ENCODE measurements at regions not wholly inside any gene's neighbourhood (a gene's known extent, or its start where the extent isn't known, plus 50 kb on each side); places are given as distances from the start of the nearest gene placed in this dataset.

GRCh38 chr5:117188211-117188610 is 613.6 kb upstream of the SEMA6A start:
- TF ChIP-seq POLR2A (IDR thresholded peaks at IDR 0.05; ENCODE audit: low read depth, low read length) (no peak), POLR2AphosphoS5 (IDR thresholded peaks at IDR 0.05; ENCODE audit: low read depth, low read length) (no peak)
